Muscle of leg (tissue), 3 donors: ENCODE measurements at regions not wholly inside any gene's neighbourhood (a gene's known extent, or its start where the extent isn't known, plus 50 kb on each side); places are given as distances from the start of the nearest gene placed in this dataset.

Experiments used
- DNase-seq: peaks from one replicate; pipeline ENCODE4 v3.0.0; 2013
- H3K27ac ChIP-seq: one replicate; pipeline ENCODE4 v1.5.1; 2013; ENCODE audit warnings: mild to moderate bottlenecking, low read length, control low read depth
- H3K27me3 ChIP-seq: one replicate; pipeline ENCODE4 v1.6.1; 2013; ENCODE audit warnings: low read length; ENCODE audit not compliant: control insufficient read depth, insufficient read depth
- H3K36me3 ChIP-seq: one replicate; pipeline ENCODE4 v1.6.1; 2013; ENCODE audit warnings: low read length; ENCODE audit not compliant: control insufficient read depth, insufficient read depth
- H3K4me1 ChIP-seq: one replicate; pipeline ENCODE4 v1.6.1; 2013; ENCODE audit warnings: low read length; ENCODE audit not compliant: control insufficient read depth, insufficient read depth
- H3K4me3 ChIP-seq: one replicate; pipeline ENCODE4 v1.5.1; 2013; ENCODE audit warnings: low read length, control low read depth
- H3K9me3 ChIP-seq: replicated peaks from 2 replicates; pipeline ENCODE4 v1.6.1; 2013; ENCODE audit warnings: low read depth, low read length; ENCODE audit not compliant: control insufficient read depth
- WGBS: methylation state at CpG from one replicate; pipeline ENCODE4 v1.1.5; 2013; ENCODE audit warnings: missing lambda C conversion rate; ENCODE audit not compliant: insufficient coverage; 5-methylcytosine and 5-hydroxymethylcytosine counted together

DNA sequence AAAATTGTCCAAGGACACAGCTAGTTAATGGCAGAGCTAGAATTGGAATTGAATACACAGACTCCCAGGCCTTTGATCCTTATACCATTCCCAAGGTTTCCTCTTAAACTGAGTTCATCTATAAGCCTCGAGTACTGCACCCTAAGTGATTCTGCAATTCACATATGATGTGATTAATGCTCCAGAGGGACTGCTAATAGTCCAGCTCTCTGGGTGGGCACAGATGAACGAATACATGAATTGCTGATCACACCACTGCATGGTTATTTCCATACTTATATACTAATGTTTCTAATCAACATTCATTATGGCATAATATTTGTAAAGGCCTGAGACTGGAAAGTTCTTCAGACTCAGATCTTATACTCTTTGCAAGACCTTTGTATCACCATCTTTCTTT is 101.8 kb downstream of the NUFIP1 start:
- no peaks in the 10 kb centered on the region for H3K4me1 ChIP-seq
- H3K27me3 ChIP-seq, result no peaks in the 10 kb centered on the region
- no CpG with 5 or more reads among the region's 2 CpGs for WGBS
- no peak overlapping the region for H3K4me3 ChIP-seq
- no peaks in the 10 kb centered on the region for H3K36me3 ChIP-seq
- no peak overlapping the region for H3K27ac ChIP-seq
- DNase-seq, result no peak
- no peaks in the 10 kb centered on the region for H3K9me3 ChIP-seq

DNA sequence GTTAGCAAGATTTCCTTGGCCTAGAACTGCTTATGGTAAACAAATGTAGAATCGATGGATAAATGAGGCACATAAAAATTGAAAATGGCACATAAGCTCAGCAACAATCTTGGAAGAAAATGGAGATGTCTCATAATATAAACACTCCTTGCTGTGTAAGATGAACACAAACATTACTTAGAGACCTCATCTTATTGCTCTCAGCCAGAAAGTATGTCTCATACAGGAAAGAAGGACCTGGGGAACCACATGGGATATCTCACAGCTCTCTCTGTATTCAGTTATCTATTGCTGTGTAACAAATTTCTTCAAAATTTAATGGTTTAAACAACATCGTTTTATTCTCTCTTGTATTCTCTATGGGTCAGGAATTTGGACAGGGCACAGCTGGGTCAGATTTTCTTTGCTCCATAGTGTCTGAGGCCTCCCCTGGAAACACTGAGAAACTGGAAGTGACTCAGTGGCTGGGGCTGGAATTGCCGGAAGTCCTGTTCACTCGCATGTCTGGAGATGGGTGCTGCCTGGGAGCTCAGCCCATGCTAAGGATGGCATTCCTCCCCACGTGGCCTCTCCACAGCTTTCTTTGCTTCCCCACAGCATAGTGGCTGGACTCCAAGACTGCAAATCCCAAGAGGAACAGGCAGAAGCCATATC is 105.1 kb downstream of the NUFIP1 start:
- no peaks in the 10 kb centered on the region for H3K36me3 ChIP-seq
- no peak for DNase-seq
- 81% methylated on average over 4 of the region's 5 CpGs for WGBS

GRCh38 chr13:44879452-44880058 is 109.7 kb downstream of the NUFIP1 start:
- Histone ChIP-seq H3K4me3 (no peak overlapping the region), H3K27ac (no peak overlapping the region), H3K27me3 (no peaks in the 10 kb centered on the region), H3K4me1 (no peaks in the 10 kb centered on the region), H3K36me3 (no peaks in the 10 kb centered on the region), H3K9me3 (peaks cover 3% of the 10 kb centered on the region)
- no peak for DNase-seq
- WGBS, result no CpG with 5 or more reads among the region's 5 CpGs

More for the DNA sequence above, 105.1 kb downstream of the NUFIP1 start:
- Histone ChIP-seq H3K27ac (no peak overlapping the region), H3K4me3 (no peak overlapping the region), H3K4me1 (no peaks in the 10 kb centered on the region), H3K27me3 (no peaks in the 10 kb centered on the region), H3K9me3 (no peaks in the 10 kb centered on the region)

DNA sequence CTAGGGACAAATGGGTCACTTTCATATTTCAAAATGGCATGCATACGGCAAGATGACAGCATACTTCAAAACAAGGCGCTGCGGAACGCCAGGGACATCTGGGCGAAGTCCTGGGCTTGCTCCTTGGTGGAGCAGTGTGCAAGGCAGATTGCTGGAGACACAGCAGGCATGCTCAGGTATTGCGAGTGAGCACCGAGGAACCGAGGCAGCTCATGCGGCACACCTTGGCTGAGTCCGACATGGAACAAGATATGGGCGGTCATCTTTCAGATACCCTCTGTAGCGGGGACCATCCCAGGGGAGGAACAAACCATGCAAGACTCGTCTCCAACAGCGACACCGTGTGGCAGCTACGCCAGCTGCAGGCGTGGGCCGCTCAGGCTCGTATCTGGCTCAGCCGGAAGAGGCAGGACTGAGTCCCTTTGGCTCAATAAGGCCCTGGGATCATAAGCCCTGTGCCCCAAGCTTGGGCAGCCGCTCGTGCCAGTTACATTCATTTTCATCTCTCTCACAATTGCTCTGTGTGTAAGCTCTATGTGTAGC is 112.4 kb downstream of the NUFIP1 start:
- H3K36me3 ChIP-seq, result no peaks in the 10 kb centered on the region
- DNase-seq, result no peak
- H3K4me3 ChIP-seq, result no peak overlapping the region
- no peaks in the 10 kb centered on the region for H3K27me3 ChIP-seq
- peaks cover 3% of the 10 kb centered on the region for H3K4me1 ChIP-seq
- WGBS, result 71% methylated on average over 18 of the region's 22 CpGs
- peaks cover 3% of the 10 kb centered on the region for H3K9me3 ChIP-seq
- no peak overlapping the region for H3K27ac ChIP-seq

DNA sequence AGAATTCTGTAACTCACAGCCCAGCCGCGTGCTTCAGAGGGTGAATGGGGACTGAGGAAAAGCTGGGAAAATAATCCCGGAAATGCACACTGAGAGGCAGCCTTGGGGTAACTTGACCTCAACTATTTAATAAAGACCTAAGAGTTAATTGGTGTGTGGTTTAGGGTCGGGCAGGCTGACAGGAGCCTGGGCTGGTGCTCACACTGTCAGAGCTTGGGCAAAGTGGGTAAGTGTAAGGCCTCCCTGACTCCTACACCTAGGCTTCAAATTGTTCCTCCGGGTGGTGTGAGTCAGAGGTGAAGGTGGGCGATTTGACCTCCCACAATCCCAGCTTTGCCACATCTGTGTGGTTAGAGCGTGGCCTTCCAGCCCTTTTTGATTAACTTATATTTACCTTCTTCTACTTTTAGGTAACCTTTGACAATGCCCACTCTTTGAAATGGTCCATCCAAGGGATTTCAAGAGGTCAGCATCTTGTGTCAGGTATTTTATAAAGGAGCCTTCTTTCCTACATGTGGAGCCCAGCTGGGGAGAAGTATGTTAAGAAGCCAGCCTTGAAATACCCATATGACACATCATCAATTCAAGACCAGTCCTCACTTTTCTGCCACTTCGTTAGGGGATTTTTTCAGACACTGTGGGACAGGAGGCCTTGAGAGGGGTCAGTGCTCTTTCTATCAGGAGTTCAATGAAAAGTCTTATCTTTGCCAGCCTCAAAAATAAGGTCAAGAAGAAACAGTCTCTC is 114.2 kb downstream of the NUFIP1 start:
- Histone ChIP-seq H3K27me3 (no peaks in the 10 kb centered on the region), H3K9me3 (peaks cover 3% of the 10 kb centered on the region), H3K4me1 (peaks cover 3% of the 10 kb centered on the region), H3K27ac (no peak overlapping the region), H3K36me3 (no peaks in the 10 kb centered on the region), H3K4me3 (no peak overlapping the region)
- no peak for DNase-seq
- 75% methylated on average over 2 of the region's 8 CpGs for WGBS

DNA sequence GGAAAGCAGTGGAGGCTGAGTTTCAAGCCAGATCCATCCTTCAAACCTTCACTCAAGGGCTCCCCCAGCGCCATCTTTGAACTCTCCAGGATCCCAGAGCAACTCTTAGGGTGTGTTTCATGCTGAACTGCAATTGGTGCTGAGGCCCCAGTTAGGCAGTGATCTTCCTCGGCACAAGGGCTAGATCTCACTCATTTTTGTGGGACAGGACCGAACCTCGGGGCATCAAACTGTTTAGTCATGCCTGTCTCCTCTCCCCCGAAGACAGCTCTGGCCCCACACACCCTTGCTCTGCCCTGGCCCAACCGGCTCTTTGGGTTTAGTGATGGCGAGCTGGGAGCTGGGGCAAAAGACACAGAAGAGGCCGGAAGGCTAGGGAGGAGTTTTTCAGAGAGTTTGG is 115.1 kb downstream of the NUFIP1 start:
- H3K36me3 ChIP-seq, result no peaks in the 10 kb centered on the region
- no peak overlapping the region for H3K27ac ChIP-seq
- H3K27me3 ChIP-seq, result no peaks in the 10 kb centered on the region
- no peak overlapping the region for H3K4me3 ChIP-seq
- H3K9me3 ChIP-seq, result peaks cover 3% of the 10 kb centered on the region
- peaks cover 3% of the 10 kb centered on the region for H3K4me1 ChIP-seq
- no peak for DNase-seq
- 81% methylated on average over 6 of the region's 8 CpGs for WGBS

DNA sequence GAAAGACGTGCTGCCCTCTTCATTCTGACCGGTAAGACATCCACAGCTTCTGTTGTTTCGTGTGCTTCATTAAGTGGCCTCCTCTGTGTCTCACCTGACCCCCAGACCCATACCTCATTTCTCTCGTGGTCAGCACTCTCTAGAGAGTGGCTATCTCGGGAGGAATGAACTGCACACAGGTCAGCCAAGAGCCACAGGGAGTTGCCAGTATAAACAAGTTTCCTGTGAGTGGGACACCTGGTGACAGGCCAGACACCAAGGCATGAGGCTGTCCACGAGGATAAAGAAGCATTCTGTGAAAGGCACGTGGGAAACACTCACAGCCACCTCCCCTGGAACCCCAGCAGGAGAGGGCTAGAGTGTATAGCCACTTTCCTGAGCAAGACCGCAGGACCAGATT is 115.8 kb downstream of the NUFIP1 start:
- Histone ChIP-seq H3K4me1 (peaks cover 3% of the 10 kb centered on the region), H3K36me3 (no peaks in the 10 kb centered on the region), H3K9me3 (peaks cover 3% of the 10 kb centered on the region), H3K27ac (no peak overlapping the region), H3K4me3 (no peak overlapping the region), H3K27me3 (no peaks in the 10 kb centered on the region)
- DNase-seq, result no peak
- 51% methylated on average over 2 of the region's 8 CpGs for WGBS

DNA sequence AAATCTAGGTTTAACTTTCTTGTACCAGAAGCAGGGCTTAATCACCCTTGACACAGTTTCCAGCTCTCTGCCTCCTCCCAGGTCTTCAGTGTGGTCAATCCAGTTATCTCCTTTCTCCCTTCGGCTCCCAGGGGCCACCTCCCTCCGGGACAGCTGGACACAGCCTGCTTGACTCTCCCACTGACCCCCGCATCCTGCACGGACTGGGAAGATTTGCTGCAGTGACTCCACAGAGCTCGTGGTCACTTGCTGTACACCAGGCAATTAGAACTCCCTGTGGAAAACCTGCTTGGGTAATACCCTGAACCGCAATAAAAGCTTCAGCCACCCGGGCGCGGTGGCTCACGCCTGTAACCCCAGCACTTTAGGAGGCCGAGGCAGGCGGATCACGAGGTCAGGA is 116.5 kb downstream of the NUFIP1 start:
- peaks cover 3% of the 10 kb centered on the region for H3K4me1 ChIP-seq
- H3K36me3 ChIP-seq, result no peaks in the 10 kb centered on the region
- 83% methylated on average over 13 of the region's 13 CpGs for WGBS
- peaks cover 3% of the 10 kb centered on the region for H3K9me3 ChIP-seq
- H3K4me3 ChIP-seq, result no peak overlapping the region
- DNase-seq, result no peak
- H3K27me3 ChIP-seq, result no peaks in the 10 kb centered on the region
- no peak overlapping the region for H3K27ac ChIP-seq

DNA sequence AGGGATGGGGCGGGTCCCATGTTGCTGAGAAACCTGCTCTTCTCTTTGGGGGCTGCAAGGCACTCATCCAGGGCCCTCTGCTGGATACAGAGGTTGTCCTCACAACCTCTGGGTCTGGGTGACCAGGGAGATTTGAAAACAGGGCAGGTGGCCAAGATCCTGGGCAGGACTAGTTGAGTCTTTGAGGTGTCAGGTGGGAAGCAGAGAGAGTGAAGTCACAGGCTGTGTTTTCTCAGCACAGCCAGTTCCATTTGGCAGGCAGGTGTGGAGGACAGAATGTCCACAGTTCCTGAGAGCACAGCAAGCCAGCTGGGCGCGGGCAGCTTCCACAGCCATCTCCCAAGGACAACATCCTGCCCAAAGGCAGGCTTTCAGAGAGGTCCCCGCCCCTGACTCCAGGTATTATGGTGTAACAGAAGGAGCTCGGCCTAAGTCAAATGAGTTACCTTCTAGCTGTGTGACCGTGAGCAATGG is 118.8 kb downstream of the NUFIP1 start:
- WGBS, result 76% methylated on average over 5 of the region's 6 CpGs
- Histone ChIP-seq H3K9me3 (peaks cover 2% of the 10 kb centered on the region), H3K4me3 (no peak overlapping the region), H3K4me1 (peaks cover 3% of the 10 kb centered on the region), H3K27ac (no peak overlapping the region), H3K36me3 (no peaks in the 10 kb centered on the region), H3K27me3 (no peaks in the 10 kb centered on the region)
- DNase-seq, result no peak

DNA sequence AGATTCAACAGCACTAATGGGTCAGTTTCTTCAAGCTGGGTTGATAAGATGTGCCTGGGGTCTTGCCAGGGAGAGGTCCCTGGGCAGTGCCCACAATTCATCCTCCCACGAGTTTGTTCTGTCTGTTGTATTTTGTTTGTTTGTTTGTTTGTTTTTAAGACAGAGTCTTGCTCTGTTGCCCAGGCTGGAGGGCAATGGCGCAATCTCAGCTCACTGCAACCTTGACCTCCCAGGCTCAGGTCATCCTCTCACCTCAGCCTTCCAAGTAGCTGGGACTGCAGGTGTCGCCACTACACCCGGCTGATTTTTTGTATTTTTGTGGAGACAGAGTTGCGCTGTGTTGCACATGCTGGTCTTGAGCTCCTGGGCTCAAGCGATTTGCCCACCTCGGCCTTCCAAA is 120.1 kb downstream of the NUFIP1 start:
- H3K9me3 ChIP-seq, result peaks cover 2% of the 10 kb centered on the region
- no peak overlapping the region for H3K27ac ChIP-seq
- no peak overlapping the region for H3K4me3 ChIP-seq
- 74% methylated on average over 5 of the region's 7 CpGs for WGBS
- DNase-seq, result no peak
- H3K4me1 ChIP-seq, result peaks cover 3% of the 10 kb centered on the region
- H3K36me3 ChIP-seq, result no peaks in the 10 kb centered on the region
- no peaks in the 10 kb centered on the region for H3K27me3 ChIP-seq
